Right lobe of liver (tissue), 6 donors: ENCODE measurements at regions not wholly inside any gene's neighbourhood (a gene's known extent, or its start where the extent isn't known, plus 50 kb on each side); places are given as distances from the start of the nearest gene placed in this dataset.

Source experiments
- ATAC-seq, 4 donors: fragments of 200-7000 bp; cut with Tn5 transposase; one replicate each; pipeline ENCODE4 v1.9.1; 2020; ENCODE audit warnings: mild to moderate bottlenecking in 4 of 4, moderate library complexity in 4 of 4
- DNase-seq, 3 donors: peaks; one replicate each; pipeline ENCODE4 v3.0.0-alpha.2; 2020
- H3K27ac ChIP-seq, 3 donors: fragments of 200-600 bp; one replicate each; pipeline ENCODE4 v1.8.0; 2022
- H3K27me3 ChIP-seq, 2 donors: fragments of 200-600 bp; one replicate each; pipeline ENCODE4 v1.8.0; 2022
- H3K36me3 ChIP-seq, 4 donors: fragments of 200-600 bp; sonication (generic) in 1 of 4; one replicate each; pipeline versions ENCODE4 v1.5.1 to v1.8.0; 2017 to 2022; ENCODE audit warnings: control low read depth in 1 of 4
- H3K4me1 ChIP-seq, 4 donors: fragments of 200-600 bp; sonication (generic) in 1 of 4; one replicate each; pipeline versions ENCODE4 v1.5.1 to v1.8.0; 2017 to 2022; ENCODE audit warnings: control low read depth in 1 of 4
- H3K4me3 ChIP-seq, 3 donors: fragments of 200-600 bp; one replicate each; pipeline ENCODE4 v1.8.0; 2022
- H3K9me3 ChIP-seq, 4 donors: fragments of 200-600 bp; sonication (generic) in 1 of 4; one replicate each; pipeline versions ENCODE4 v1.5.1 to v1.8.0; 2017 to 2022; ENCODE audit warnings: control low read depth in 1 of 4
- CTCF ChIP-seq, 4 donors: fragments of 200-600 bp in 3 of 4; fragments of 450-650 bp in 1 of 4; IDR thresholded peaks; one replicate each; pipeline versions ENCODE4 v1.5.1 to v1.8.0; 2016 to 2022; ENCODE audit warnings: antibody characterized with exemption in 4 of 4, mild to moderate bottlenecking in 2 of 4
- POLR2A ChIP-seq: fragments of 450-650 bp; IDR thresholded peaks from one replicate; pipeline ENCODE4 v1.6.1; 2017; ENCODE audit warnings: antibody characterized with exemption, mild to moderate bottlenecking
- WGBS: methylation state at CpG from one replicate; pipeline ENCODE4 v1.1.6; 2018; ENCODE audit warnings: low coverage, low lambda C conversion rate; ENCODE audit not compliant: insufficient coverage; ENCODE audit errors: missing lambda C conversion rate; 5-methylcytosine and 5-hydroxymethylcytosine counted together
- intact Hi-C, 2 donors: fragments of 100-400 bp; cut with DNase I; formaldehyde crosslinking; loops; one replicate each; pipeline versions ENCODE4 v1.11.2 to v1.14.1; 2022
- donor health status: DM: no; HTN: yes; CAD: no.
- donor health status: DM: no; HTN: no; CAD: no.
- donor health status: DM: no; HTN: no; CAD: no.
- donor health status: DM: no; HTN: yes; CAD: no.
- donor health status: DM: no; HTN: yes; CAD: no.

GRCh38 chr13:82934000-82934399, 948.3 kb downstream of the SLITRK1 start:
- no peak overlapping the region for H3K4me3 ChIP-seq
- 83% methylated on average over 2 of the region's 2 CpGs for WGBS
- intact Hi-C loops = no loop called here

GRCh38 chr13:82925114-82925513, 957.2 kb downstream of the SLITRK1 start:
- H3K36me3 ChIP-seq = no peaks in the 10 kb centered on the region
- TF ChIP-seq POLR2A (no peak), CTCF (IDR thresholded peaks at IDR 0.05) (no peak)
- H3K9me3 ChIP-seq = no peaks in the 10 kb centered on the region
- H3K27ac ChIP-seq = no peak overlapping the region
- H3K4me1 ChIP-seq = no peaks in the 10 kb centered on the region
- no peak overlapping the region for H3K4me3 ChIP-seq
- intact Hi-C loops = no loop called here
- no peak for ATAC-seq
- no peaks in the 10 kb centered on the region for H3K27me3 ChIP-seq
- DNase-seq = no peak
- whole genome bisulfite sequencing = 35% methylated on average over 4 of the region's 4 CpGs

More at GRCh38 chr13:82934000-82934399, 948.3 kb downstream of the SLITRK1 start:
- no peaks in the 10 kb centered on the region for H3K36me3 ChIP-seq
- no peaks in the 10 kb centered on the region for H3K27me3 ChIP-seq
- H3K4me1 ChIP-seq = no peaks in the 10 kb centered on the region
- ATAC-seq (no peak), DNase-seq (no peak)
- TF ChIP-seq POLR2A = no peak
- TF ChIP-seq CTCF (IDR thresholded peaks at IDR 0.05) = no peak
- no peak overlapping the region for H3K27ac ChIP-seq
- no peaks in the 10 kb centered on the region for H3K9me3 ChIP-seq

DNA sequence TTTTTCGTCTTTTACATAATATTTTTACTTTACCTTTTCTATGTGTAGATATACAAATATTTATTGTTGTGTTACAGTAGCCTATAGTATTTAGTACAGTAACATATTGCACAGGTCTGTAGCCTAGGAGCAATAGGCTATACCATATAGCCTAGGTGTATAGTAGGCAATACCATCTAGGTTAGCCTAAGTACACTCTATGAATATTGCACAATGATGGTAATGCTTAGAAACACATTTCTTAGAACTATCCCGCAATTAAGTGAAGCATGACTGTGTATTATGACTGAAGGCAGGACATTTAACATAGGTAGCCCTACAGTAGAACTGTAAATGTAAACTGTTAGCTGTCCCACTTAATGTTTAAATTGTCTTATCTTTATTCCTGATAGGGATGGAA, 964.3 kb downstream of the SLITRK1 start:
- intact Hi-C loops = no loop called here
- Histone ChIP-seq H3K27ac (no peak overlapping the region), H3K27me3 (no peaks in the 10 kb centered on the region), H3K4me1 (no peaks in the 10 kb centered on the region), H3K36me3 (no peaks in the 10 kb centered on the region), H3K4me3 (no peak overlapping the region), H3K9me3 (no peaks in the 10 kb centered on the region)
- TF ChIP-seq CTCF (IDR thresholded peaks at IDR 0.05) = no peak
- no peak for TF ChIP-seq POLR2A
- ATAC-seq (no peak), DNase-seq (no peak)
- WGBS = 54% methylated on average over 2 of the region's 2 CpGs

- DNase-seq (no peak), ATAC-seq (no peak)
- H3K27ac ChIP-seq = no peak overlapping the region
- intact Hi-C loops = no loop called here
- TF ChIP-seq CTCF (IDR thresholded peaks at IDR 0.05) = no peak
- no peak for TF ChIP-seq POLR2A
- no peaks in the 10 kb centered on the region for H3K9me3 ChIP-seq
- H3K4me3 ChIP-seq = no peak overlapping the region
- H3K27me3 ChIP-seq = no peaks in the 10 kb centered on the region
- 45% methylated on average over 3 of the region's 3 CpGs for WGBS
- no peaks in the 10 kb centered on the region for H3K4me1 ChIP-seq
- no peaks in the 10 kb centered on the region for H3K36me3 ChIP-seq
Measured at GRCh38 chr13:82912564-82912963, 969.7 kb downstream of the SLITRK1 start.

DNA sequence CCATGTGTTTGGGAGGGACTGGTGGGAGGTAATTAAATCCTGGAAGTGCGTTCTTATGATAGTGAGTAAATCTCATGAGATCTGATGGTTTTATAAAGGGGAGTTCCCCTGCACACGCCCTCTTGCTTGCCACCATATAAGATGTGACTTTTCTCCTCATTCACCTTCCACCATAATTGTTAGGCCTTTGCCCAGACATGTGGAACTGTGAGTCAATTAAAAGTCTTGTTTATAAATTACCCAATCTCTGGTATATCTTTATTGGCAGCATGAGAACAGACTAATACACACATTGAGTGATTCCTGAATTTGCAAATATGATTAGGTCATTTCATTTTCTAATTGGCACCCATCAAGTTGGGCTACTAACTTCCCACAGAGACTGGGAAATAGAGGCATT, 977.2 kb downstream of the SLITRK1 start:
- no peaks in the 10 kb centered on the region for H3K36me3 ChIP-seq
- H3K27ac ChIP-seq = no peak overlapping the region
- H3K9me3 ChIP-seq = no peaks in the 10 kb centered on the region
- no peak for ATAC-seq
- intact Hi-C loops = no loop called here
- DNase-seq = no peak
- 38% methylated on average over 2 of the region's 2 CpGs for WGBS
- H3K27me3 ChIP-seq = no peaks in the 10 kb centered on the region
- no peak overlapping the region for H3K4me3 ChIP-seq
- no peak for TF ChIP-seq CTCF (IDR thresholded peaks at IDR 0.05)
- no peak for TF ChIP-seq POLR2A
- H3K4me1 ChIP-seq = no peaks in the 10 kb centered on the region
